ENCODE measurements at regions not wholly inside any gene's neighbourhood (a gene's known extent, or its start where the extent isn't known, plus 50 kb on each side); places are given as distances from the start of the nearest gene placed in this dataset.

- TF ChIP-seq CTCF (IDR thresholded peaks at IDR 0.05; ENCODE audit: low read depth, low read length, poor library complexity, severe bottlenecking) (no peak), EZH2phosphoT487 (IDR thresholded peaks at IDR 0.05; ENCODE audit: borderline replicate concordance, low read length) (no peak)
Observed at GRCh38 chr3:158992463-158992862, 190.6 kb downstream of the MFSD1 start.

All from DOHH2 (cell line).